GM21423 (cell line): ENCODE measurements at regions not wholly inside any gene's neighbourhood (a gene's known extent, or its start where the extent isn't known, plus 50 kb on each side); places are given as distances from the start of the nearest gene placed in this dataset.

Experiments used
- ATAC-seq: cut with Tn5 transposase; IDR thresholded peaks from one replicate; pipeline ENCODE4 v1.9.1; 2021; ENCODE audit warnings: mild to moderate bottlenecking, moderate library complexity; ENCODE audit not compliant: unreplicated experiment

DNA sequence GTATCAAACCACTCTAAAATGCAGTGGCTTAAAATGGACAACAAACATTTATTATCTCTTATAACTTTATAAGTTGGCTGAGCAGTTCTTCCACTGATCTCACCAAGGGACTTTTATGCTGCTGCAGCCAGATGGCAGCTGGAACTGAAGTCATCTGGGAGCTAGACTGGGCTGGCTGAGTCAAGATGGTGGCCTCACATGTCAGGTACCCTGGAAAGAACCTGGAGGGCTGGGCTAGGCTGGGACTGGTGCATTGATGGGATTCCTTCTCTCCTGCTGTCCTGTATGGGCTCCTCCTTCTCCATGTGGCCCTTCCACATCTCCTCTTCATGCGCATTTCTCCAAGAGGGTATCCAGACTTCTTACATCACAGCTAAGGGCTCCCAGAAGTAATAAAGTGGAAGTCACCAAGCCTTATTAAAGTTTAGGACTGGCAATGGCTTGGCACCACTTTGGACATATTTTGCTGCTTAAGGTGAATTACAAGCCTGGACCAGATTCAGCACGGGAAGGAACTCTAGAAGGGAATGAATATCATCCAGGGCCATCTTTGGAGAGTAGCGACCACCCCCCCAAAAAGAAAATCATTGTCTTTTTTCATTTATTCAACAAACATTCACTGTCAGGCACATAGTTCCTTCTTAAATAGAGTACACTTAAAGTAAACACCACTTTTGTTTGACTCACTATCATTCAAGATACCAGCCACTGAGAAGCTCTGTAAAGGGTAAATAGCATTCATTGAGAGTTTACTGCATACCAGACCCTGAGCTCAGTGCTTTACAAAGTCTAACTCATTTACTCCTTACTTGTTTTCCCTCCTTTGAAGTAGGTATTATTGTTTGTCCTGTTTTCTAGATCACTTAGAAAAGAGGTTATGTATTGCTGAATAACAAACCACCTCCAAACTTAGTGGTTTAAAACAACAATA is 138.0 kb downstream of the ZFP36L2 start:
- no peak for ATAC-seq

- ATAC-seq = no peak
Observed at GRCh38 chr2:43087413-43087812, 139.0 kb downstream of the ZFP36L2 start.

GRCh38 chr2:43086451-43087221 is 139.8 kb downstream of the ZFP36L2 start:
- ATAC-seq = no peak

- no peak for ATAC-seq
Observed at GRCh38 chr2:43085929-43086328, 140.5 kb downstream of the ZFP36L2 start.

GRCh38 chr2:43085505-43085904 is 140.9 kb downstream of the ZFP36L2 start:
- ATAC-seq = no peak

DNA sequence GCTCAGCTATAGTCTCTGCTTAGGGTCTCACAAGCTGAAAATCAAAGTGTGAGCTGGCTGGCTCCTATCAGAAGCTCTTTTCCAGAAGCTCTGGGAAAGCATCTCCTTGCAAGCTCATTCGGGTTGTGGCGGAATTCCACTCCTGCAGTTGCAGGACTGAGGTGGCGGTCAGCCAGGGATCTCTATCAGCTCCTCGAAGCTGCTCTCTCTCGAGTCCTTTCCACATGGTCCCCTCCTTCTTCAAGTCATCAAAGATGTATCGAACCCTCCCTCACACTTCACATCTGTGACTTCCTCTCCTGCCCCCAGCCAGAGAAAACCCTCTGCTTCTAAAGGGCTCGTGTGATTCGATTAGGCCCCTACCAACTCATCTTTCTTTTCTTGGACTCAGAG is 141.7 kb downstream of the ZFP36L2 start:
- ATAC-seq = no peak

DNA sequence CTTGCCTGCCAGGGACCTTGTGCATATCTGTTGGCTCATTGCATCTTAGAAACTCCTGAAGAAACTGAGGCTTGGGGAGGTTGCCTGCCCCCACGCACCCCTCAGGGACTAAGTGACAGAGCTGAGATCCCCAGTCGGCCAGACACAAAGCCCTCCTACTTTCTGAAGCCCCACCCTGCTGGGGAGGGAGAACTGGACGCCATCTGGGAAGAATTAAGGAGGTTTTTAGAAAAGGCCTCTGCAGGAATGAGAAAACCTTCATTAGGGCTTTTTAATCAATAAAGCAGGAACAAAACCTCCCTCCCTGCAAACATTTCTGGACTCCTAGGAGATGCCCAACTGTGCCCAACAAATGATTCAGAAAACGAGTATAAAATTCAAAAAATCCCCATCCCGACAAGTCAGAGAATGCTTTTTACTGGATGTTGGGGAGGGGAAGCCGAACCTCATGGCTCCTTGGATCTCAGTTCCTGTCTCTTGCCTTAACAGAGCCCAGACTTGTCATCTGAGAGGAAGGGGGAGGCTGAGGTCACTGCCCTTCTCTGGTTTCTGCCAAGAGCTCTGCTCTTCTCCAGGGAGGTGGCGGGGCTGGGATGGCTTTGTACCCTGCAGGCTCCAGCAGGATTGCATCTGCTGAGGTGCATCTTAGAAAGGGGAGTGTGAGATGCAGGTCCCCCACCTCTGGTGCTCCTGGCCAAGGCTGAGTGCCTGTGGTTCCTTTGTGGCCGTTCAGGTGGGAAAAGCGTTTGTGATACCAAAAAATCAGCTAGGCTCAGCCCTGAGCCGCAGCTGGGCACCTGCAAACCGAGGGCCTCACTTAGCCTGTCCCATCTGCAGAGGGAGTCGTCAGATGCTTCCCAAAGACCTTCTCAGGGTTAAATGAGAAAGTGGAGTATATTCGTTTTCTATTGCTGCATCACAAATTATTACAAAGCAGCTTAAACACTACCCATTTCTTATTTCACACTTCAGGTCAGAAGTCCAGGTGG is 142.4 kb downstream of the ZFP36L2 start:
- no peak for ATAC-seq

DNA sequence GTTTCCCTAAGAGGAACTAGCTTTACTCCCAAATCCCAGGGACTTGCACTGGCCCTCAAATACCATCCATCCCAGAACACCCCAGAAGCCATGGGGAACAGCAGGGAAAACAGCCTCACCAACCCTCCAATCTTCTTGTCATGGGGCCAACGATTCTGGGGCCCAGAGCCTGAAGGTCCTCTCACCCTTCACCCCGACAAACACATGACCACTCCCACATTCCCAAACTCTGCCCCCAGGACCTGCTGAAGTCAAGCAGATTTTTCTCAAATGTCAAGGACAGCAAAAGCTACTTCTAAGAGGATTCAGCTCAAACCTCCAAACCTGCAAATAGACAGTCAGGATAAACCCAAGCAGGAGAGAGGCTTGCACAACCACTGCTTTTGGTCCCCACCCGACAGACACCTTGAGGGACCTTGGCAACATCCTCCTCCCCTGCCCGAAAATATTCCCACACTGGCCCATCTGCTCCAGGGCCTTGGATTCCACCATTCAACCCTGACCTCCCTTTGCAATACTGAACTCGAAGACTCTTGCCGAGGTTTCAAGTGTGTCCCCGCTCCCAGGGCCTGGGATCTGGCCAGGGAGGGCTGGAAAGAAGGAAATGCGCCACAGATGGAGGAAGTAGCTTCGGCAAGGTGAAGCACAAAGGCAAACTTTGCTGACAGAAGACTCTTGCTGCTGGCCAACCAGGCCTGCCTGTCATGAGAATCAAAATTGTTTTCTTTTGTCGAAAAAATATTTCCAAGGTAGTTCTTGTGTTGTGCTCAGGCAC is 143.3 kb downstream of the ZFP36L2 start:
- ATAC-seq = no peak

GRCh38 chr2:43082111-43082894 is 144.1 kb downstream of the ZFP36L2 start:
- no peak for ATAC-seq

DNA sequence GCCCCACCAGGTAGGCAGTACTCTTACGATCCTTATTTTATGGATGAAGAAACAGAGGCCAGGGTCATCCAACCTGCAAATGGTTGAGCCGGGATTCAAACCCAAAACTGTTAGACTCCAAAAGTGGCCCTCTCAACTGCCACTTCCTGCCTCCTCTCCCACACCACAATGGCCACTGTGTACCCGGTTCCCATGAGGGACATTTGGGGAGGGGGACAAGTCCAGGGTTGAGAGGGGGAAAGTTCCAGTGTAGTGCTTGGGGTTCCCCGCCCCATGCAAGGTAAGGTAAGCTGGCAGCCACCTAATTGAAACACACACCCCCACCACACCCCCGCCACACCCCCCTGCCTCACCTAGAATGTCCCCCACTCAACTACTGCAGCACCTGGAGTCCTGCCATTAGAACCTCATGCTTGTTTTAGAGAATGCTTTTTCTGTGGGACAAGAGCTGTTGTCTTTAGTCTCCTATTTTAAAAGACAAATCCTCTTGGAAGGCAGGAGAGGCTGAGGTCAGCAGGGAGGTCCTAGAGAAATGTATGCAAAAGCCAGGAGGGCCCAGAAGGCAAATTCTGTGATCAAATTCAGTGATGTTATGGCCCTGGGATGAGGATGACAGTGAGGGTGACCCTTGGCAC is 145.2 kb downstream of the ZFP36L2 start:
- no peak for ATAC-seq

DNA sequence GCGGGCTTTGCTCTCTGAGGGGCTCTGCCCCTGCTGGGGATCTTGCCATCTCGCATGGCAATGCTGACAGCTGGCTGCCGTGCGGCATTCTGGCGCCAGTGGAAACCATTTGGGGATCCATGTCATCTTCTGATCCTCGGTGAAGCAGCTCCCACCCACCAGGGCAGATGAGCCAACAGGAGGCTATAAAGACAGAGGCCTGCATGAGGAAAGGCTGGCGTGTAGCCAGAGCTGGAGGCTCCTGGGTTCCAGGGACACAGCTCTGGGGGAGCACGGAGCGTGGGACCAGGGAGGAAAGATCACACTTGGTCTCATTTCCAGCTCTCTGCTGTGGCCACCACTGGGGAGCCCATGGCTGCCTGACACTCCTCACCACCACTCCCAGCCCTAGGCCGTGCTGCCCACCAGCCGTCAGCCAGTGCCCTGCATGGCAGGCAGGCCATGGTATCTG is 145.8 kb downstream of the ZFP36L2 start:
- no peak for ATAC-seq

DNA sequence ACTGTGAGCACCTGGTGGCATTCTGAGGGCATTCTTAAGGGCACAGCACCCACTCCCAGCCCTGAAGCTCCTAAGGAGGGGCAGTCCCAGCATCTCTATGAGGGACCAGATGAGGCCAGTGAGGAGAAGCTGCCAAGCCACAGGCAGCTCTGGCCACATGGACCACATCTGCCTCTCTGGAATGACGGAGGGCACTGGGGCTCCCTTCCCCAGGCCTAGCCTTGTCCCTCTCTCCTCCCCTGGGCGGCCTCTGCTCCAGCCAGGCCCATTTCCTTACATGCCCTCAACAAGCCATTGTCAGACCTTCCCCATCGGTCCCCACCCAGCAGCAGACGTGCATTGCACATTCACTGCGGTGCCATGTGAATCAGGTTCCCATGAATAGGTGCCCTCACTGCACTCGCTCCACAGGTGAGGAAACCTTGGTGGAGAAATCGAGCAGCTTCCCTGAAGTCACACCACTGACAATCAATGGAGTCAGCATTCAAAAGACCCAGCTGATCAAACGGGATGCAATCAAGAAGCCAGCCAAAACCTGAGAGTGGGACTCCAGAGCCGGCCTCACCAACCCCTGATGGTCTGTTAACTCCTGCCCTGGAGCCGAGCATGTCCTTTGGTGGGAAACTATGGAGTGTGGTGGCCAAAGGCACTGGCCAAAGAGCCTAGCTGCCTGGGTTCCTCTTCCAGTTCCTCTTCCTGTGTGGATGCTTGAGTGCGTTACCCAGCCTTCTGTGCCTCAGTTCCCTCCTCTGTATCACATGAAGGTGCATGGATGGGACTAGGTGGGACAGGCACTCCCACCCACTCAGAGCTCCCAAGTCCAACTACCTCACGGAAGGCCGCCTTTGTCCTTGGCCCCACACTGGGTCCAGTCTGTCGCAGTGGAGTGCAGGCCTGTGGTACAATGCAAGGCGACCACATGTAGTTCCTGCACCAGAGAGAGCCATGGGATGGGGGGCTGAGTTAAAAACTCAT is 147.3 kb downstream of the ZFP36L2 start:
- ATAC-seq = no peak

GRCh38 chr2:43078301-43078700 is 148.1 kb downstream of the ZFP36L2 start:
- ATAC-seq = no peak

- ATAC-seq = no peak
Observed at GRCh38 chr2:43077876-43078275, 148.5 kb downstream of the ZFP36L2 start.

DNA sequence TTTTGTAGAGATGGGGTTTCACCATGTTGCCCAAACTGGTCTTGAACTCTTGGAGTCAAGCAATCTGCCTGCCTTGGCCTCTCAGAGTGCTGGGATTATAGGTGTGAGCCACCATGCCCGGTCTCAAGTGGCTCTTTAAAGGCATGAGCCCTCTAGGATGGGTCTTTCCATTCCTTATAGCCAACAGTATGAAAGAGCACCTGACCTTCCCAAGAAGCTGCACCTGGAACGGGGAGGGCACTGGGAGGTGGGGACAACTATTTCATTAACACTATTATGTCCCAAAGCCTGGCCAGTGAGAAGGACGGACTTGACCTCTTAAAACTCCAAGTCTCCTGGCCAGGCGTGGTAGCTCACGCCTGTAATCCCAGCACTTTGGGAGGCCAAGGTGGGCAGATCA is 149.7 kb downstream of the ZFP36L2 start:
- ATAC-seq = no peak

- no peak for ATAC-seq
Observed at GRCh38 chr2:43075811-43076585, 150.4 kb downstream of the ZFP36L2 start.
